GM19438 (cell line): ENCODE measurements at regions not wholly inside any gene's neighbourhood (a gene's known extent, or its start where the extent isn't known, plus 50 kb on each side); places are given as distances from the start of the nearest gene placed in this dataset.
"Not testable (repeated sequence)": the region's sequence is repeated elsewhere in the genome, so short reads cannot be mapped to it uniquely, and the experiment has no call there.

Experiments used
- ATAC-seq: cut with Tn5 transposase; IDR thresholded peaks from one replicate; pipeline ENCODE4 v1.9.1; 2021; ENCODE audit warnings: low read depth; ENCODE audit not compliant: unreplicated experiment

DNA sequence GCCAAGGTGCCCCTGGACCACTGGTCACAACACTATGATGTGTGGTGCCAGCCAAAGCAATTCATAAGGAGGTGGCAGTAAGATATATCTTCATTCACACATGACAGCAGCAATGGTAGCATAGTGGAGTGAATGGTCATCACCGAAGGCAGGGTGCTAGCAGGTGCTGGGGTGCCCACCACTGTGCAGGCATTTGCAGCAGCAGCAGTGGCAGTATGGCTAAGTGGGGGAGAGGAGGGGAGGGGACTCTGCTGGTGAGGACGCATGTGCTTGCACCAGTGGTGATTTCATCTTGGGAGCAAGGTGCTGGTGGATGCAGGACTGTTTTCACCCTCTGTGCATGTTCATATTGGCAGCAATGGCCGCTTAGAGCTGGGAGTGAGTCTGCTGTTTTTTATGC is 419.1 kb upstream of the KLHL4 start:
- ATAC-seq, result no peak

- ATAC-seq, result no peak
Measured at GRCh38 chrX:87105131-87105530, 412.5 kb upstream of the KLHL4 start.

DNA sequence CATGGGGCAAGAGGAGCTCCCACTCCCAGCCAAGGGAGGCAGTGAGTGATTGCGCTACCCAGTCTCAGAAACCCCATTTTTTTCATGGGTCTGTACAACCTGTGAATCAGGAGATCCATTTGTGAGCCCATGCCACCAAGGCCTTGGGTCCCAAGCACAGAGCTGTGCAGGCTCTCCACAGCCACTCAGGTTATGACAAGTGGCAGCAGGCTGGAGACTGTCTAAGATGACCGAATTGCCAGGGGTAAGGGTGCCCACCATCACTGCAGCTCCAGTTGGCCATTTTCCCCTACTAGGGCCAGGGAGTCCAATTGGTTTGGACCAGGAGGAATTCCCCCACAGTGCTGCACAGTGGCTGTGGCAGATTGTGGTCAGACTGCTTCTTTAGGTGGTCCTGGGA is 407.5 kb upstream of the KLHL4 start:
- ATAC-seq, result no peak

- ATAC-seq, result no peak
Measured at GRCh38 chrX:87140800-87141483, 376.7 kb upstream of the KLHL4 start.

- no peak for ATAC-seq
Measured at GRCh38 chrX:87160435-87161010, 357.1 kb upstream of the KLHL4 start.

- no peak for ATAC-seq
Measured at GRCh38 chrX:87167841-87168240, 349.8 kb upstream of the KLHL4 start.

DNA sequence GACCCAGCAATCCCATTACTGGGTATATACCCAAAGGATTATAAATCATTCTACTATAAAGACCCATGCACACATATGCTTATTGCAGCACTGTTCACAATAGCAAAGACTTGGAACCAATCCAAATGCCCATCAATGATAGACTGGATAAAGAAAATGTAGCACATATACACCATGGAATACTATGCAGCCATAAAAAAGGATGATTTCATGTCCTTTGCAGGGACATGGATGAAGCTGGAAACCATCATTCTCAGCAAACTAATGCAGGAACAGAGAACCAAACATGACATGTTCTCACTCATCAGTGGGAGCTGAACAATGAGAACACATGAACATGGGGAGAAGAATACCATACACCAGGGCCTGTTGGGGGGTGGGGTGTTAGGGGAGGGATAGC is 339.6 kb upstream of the KLHL4 start:
- ATAC-seq, result not testable (repeated sequence)
